ENCODE measurements at regions not wholly inside any gene's neighbourhood (a gene's known extent, or its start where the extent isn't known, plus 50 kb on each side); places are given as distances from the start of the nearest gene placed in this dataset.

GRCh38 chr12:65620046-65620445 is 204.2 kb upstream of the HMGA2 start:
- DNase-seq (ENCODE audit: extremely low spot score): no peak
- no peaks in the 10 kb centered on the region for H3K36me3 ChIP-seq
- intact Hi-C loops (cut with DNase I): no loop called here
- H3K4me3 ChIP-seq: no peak overlapping the region
- no peaks in the 10 kb centered on the region for H3K4me1 ChIP-seq
- peaks cover 0 to 3% (median 0%) of the 10 kb centered on the region in 4 donors for H3K27me3 ChIP-seq
- TF ChIP-seq POLR2A (IDR thresholded peaks at IDR 0.05; ENCODE audit: low read depth) (no peak), EP300 (IDR thresholded peaks at IDR 0.05) (no peak), CTCF (IDR thresholded peaks at IDR 0.05) (no peak), POLR2AphosphoS5 (IDR thresholded peaks at IDR 0.05) (no peak)
- no peaks in the 10 kb centered on the region for H3K9me3 ChIP-seq
- no peak overlapping the region for H3K27ac ChIP-seq (replicated peaks in 1 of 4)
- 84% methylated on average over 1 of the region's 1 CpG for WGBS

GRCh38 chr12:65622056-65622455 is 202.2 kb upstream of the HMGA2 start:
- no peak for DNase-seq (ENCODE audit: extremely low spot score)
- peaks cover 0 to 3% (median 0%) of the 10 kb centered on the region in 4 donors for H3K27me3 ChIP-seq
- H3K36me3 ChIP-seq: no peaks in the 10 kb centered on the region
- no peaks in the 10 kb centered on the region for H3K4me1 ChIP-seq
- WGBS: 94% methylated on average over 6 of the region's 6 CpGs
- no peak overlapping the region for H3K4me3 ChIP-seq
- intact Hi-C loops (cut with DNase I): no loop called here
- no peaks in the 10 kb centered on the region for H3K9me3 ChIP-seq
- no peak overlapping the region for H3K27ac ChIP-seq (replicated peaks in 1 of 4)
- TF ChIP-seq POLR2A (IDR thresholded peaks at IDR 0.05; ENCODE audit: low read depth): no peak
- no peak for TF ChIP-seq EP300 (IDR thresholded peaks at IDR 0.05)
- no peak for TF ChIP-seq POLR2AphosphoS5 (IDR thresholded peaks at IDR 0.05)
- no peak for TF ChIP-seq CTCF (IDR thresholded peaks at IDR 0.05)

GRCh38 chr12:65623507-65623906 is 200.8 kb upstream of the HMGA2 start:
- no peaks in the 10 kb centered on the region for H3K36me3 ChIP-seq
- DNase-seq (ENCODE audit: extremely low spot score): no peak
- H3K4me1 ChIP-seq: no peaks in the 10 kb centered on the region
- H3K27me3 ChIP-seq: peaks cover 0 to 3% (median 0%) of the 10 kb centered on the region in 4 donors
- no peak overlapping the region for H3K4me3 ChIP-seq
- no peak overlapping the region for H3K27ac ChIP-seq (replicated peaks in 1 of 4)
- WGBS: 82% methylated on average over 1 of the region's 1 CpG
- H3K9me3 ChIP-seq: no peaks in the 10 kb centered on the region
- TF ChIP-seq POLR2A (IDR thresholded peaks at IDR 0.05; ENCODE audit: low read depth) (no peak), CTCF (IDR thresholded peaks at IDR 0.05) (no peak), POLR2AphosphoS5 (IDR thresholded peaks at IDR 0.05) (no peak), EP300 (IDR thresholded peaks at IDR 0.05) (no peak)
- intact Hi-C loops (cut with DNase I): no loop called here

- H3K27me3 ChIP-seq: no peaks in the 10 kb centered on the region
- H3K27ac ChIP-seq (replicated peaks in 1 of 4): no peak overlapping the region
- TF ChIP-seq POLR2A (IDR thresholded peaks at IDR 0.05; ENCODE audit: low read depth) (no peak), EP300 (IDR thresholded peaks at IDR 0.05) (no peak), POLR2AphosphoS5 (IDR thresholded peaks at IDR 0.05) (no peak), CTCF (IDR thresholded peaks at IDR 0.05) (no peak)
- no peak for DNase-seq (ENCODE audit: extremely low spot score)
- H3K36me3 ChIP-seq: no peaks in the 10 kb centered on the region
- intact Hi-C loops (cut with DNase I): no loop called here
- H3K9me3 ChIP-seq: no peaks in the 10 kb centered on the region
- WGBS: 86% methylated on average over 4 of the region's 4 CpGs
- H3K4me1 ChIP-seq: no peaks in the 10 kb centered on the region
- H3K4me3 ChIP-seq: no peak overlapping the region
Measured at GRCh38 chr12:65624554-65625086, 199.7 kb upstream of the HMGA2 start.

GRCh38 chr12:65628061-65628460 is 196.2 kb upstream of the HMGA2 start:
- Histone ChIP-seq H3K4me1 (no peaks in the 10 kb centered on the region), H3K27me3 (no peaks in the 10 kb centered on the region), H3K27ac (replicated peaks in 1 of 4) (no peak overlapping the region), H3K9me3 (no peaks in the 10 kb centered on the region), H3K36me3 (no peaks in the 10 kb centered on the region), H3K4me3 (no peak overlapping the region)
- no peak for TF ChIP-seq POLR2AphosphoS5 (IDR thresholded peaks at IDR 0.05)
- TF ChIP-seq POLR2A (IDR thresholded peaks at IDR 0.05; ENCODE audit: low read depth): no peak
- no peak for TF ChIP-seq EP300 (IDR thresholded peaks at IDR 0.05)
- TF ChIP-seq CTCF (IDR thresholded peaks at IDR 0.05): no peak
- intact Hi-C loops (cut with DNase I): no loop called here
- DNase-seq (ENCODE audit: extremely low spot score): no peak
